Tibial nerve (tissue), 4 donors: ENCODE measurements at regions not wholly inside any gene's neighbourhood (a gene's known extent, or its start where the extent isn't known, plus 50 kb on each side); places are given as distances from the start of the nearest gene placed in this dataset.

Experiments used
- DNase-seq, 2 donors: peaks; one replicate each; pipeline ENCODE4 v3.0.0-alpha.2; 2019; ENCODE audit warnings: low spot score in 2 of 2
- H3K27ac ChIP-seq, 4 donors: fragments of 200-600 bp; sonication (generic) in 3 of 4; one replicate each; pipeline ENCODE4 v1.5.1; 2017 to 2019; ENCODE audit warnings: mild to moderate bottlenecking in 1 of 4
- H3K27me3 ChIP-seq, 2 donors: fragments of 200-600 bp; sonication (generic) in 1 of 2; one replicate each; pipeline versions ENCODE4 v1.5.1 to v1.6.0; 2017 to 2019
- H3K36me3 ChIP-seq, 3 donors: fragments of 200-600 bp; sonication (generic); one replicate each; pipeline ENCODE4 v1.5.1; 2018 to 2019
- H3K4me1 ChIP-seq, 4 donors: fragments of 200-600 bp; sonication (generic) in 3 of 4; one replicate each; pipeline ENCODE4 v1.5.1; 2017 to 2019
- H3K4me3 ChIP-seq, 4 donors: fragments of 200-600 bp; sonication (generic) in 3 of 4; one replicate each; pipeline ENCODE4 v1.5.1; 2017 to 2019; ENCODE audit warnings: mild to moderate bottlenecking in 1 of 4, moderate library complexity in 1 of 4
- H3K9me3 ChIP-seq, 4 donors: fragments of 200-600 bp; sonication (generic) in 3 of 4; one replicate each; pipeline ENCODE4 v1.5.1; 2017 to 2019
- EP300 ChIP-seq, 2 donors: sonication (generic); formaldehyde crosslinking; IDR thresholded peaks; one replicate each; pipeline ENCODE4 v1.6.1; 2017; ENCODE audit warnings: antibody characterized with exemption in 2 of 2, mild to moderate bottlenecking in 1 of 2
- POLR2A ChIP-seq, 2 donors: fragments of 450-650 bp; IDR thresholded peaks; one replicate each; pipeline ENCODE4 v1.6.1; 2017; ENCODE audit warnings: antibody characterized with exemption in 2 of 2, mild to moderate bottlenecking in 2 of 2, moderate library complexity in 2 of 2
- WGBS, 2 donors: methylation state at CpG; one replicate each; pipeline ENCODE4 v1.1.5; 2018; 5-methylcytosine and 5-hydroxymethylcytosine counted together
- TF ChIP-seq, protein P1 (sequence below), 5 experiments: fragments of 200-600 bp in 3 of 5; fragments of 450-650 bp in 2 of 5; sonication (generic) in 3 of 5; IDR thresholded peaks; one replicate each; pipeline ENCODE4 v1.5.1; 2016 to 2019; ENCODE audit warnings: antibody characterized with exemption in 5 of 5, mild to moderate bottlenecking in 3 of 5, moderate library complexity in 2 of 5

DNA sequence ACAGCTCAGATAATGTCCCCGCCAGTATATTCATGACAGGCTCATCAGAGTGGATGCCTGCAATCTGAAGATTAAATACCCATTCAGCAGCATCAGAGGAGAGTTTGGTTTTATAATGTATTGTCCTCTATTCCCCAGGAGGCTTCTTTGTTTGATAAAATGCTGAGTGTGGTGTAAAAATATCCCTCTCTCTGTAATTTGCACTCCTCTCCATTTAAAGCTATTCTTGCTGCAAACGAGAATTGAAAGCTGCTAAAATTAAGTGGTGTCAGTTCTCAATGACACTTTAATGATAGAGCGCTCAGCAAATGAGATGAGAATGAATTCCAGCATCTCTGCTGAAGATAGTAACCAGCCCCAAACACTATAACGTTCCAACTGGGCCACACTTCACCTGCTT, 205.7 kb upstream of the RRP15 start:
- 56% methylated on average over 4 of the region's 4 CpGs for WGBS, 2 donors
- Histone ChIP-seq H3K4me3 (no peak overlapping the region), H3K4me1 (no peaks in the 10 kb centered on the region), H3K27me3 (no peaks in the 10 kb centered on the region), H3K36me3 (no peaks in the 10 kb centered on the region), H3K27ac (no peak overlapping the region), H3K9me3 (no peaks in the 10 kb centered on the region)
- no peak for DNase-seq
- TF ChIP-seq POLR2A (IDR thresholded peaks at IDR 0.05) (no peak), EP300 (IDR thresholded peaks at IDR 0.05) (no peak)
- TF ChIP-seq, protein P1, sequence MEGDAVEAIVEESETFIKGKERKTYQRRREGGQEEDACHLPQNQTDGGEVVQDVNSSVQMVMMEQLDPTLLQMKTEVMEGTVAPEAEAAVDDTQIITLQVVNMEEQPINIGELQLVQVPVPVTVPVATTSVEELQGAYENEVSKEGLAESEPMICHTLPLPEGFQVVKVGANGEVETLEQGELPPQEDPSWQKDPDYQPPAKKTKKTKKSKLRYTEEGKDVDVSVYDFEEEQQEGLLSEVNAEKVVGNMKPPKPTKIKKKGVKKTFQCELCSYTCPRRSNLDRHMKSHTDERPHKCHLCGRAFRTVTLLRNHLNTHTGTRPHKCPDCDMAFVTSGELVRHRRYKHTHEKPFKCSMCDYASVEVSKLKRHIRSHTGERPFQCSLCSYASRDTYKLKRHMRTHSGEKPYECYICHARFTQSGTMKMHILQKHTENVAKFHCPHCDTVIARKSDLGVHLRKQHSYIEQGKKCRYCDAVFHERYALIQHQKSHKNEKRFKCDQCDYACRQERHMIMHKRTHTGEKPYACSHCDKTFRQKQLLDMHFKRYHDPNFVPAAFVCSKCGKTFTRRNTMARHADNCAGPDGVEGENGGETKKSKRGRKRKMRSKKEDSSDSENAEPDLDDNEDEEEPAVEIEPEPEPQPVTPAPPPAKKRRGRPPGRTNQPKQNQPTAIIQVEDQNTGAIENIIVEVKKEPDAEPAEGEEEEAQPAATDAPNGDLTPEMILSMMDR (IDR thresholded peaks at IDR 0.05), result no peak

DNA sequence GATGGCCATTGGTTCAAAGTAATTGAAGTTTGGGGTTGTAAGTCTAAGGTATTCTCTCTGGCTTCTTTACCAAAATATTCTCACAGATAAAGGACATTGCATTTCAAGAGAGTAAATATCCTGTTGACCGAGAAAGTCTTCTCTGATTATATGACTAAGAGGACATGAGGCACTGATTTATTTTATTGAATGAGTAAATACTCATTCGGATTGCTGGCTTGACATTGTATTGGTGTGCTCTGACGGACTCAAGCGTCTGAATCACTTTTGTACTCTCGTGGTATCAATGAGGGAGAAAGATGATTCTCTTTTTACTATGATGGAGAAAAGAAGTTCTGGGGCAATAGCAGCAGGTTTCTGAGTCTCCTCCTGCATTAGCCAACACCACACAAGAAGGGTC, 205.3 kb upstream of the RRP15 start:
- H3K36me3 ChIP-seq, result no peaks in the 10 kb centered on the region
- no peaks in the 10 kb centered on the region for H3K27me3 ChIP-seq
- H3K4me1 ChIP-seq, result no peaks in the 10 kb centered on the region
- TF ChIP-seq POLR2A (IDR thresholded peaks at IDR 0.05) (no peak), EP300 (IDR thresholded peaks at IDR 0.05) (no peak)
- TF ChIP-seq, protein P1 (IDR thresholded peaks at IDR 0.05), result no peak
- no peak for DNase-seq
- H3K9me3 ChIP-seq, result no peaks in the 10 kb centered on the region
- WGBS, 2 donors, result 77 to 92% methylated on average over 5 of the region's 5 CpGs
- H3K27ac ChIP-seq, result no peak overlapping the region
- no peak overlapping the region for H3K4me3 ChIP-seq

- Histone ChIP-seq H3K27me3 (no peaks in the 10 kb centered on the region), H3K36me3 (no peaks in the 10 kb centered on the region), H3K9me3 (no peaks in the 10 kb centered on the region), H3K4me3 (no peak overlapping the region), H3K27ac (no peak overlapping the region), H3K4me1 (no peaks in the 10 kb centered on the region)
- 56 to 66% methylated on average over 5 of the region's 5 CpGs for WGBS, 2 donors
- no peak for DNase-seq
- TF ChIP-seq, protein P1 (IDR thresholded peaks at IDR 0.05), result no peak
- TF ChIP-seq POLR2A (IDR thresholded peaks at IDR 0.05) (no peak), EP300 (IDR thresholded peaks at IDR 0.05) (no peak)
Observed at GRCh38 chr1:218080863-218081262, 204.2 kb upstream of the RRP15 start.

DNA sequence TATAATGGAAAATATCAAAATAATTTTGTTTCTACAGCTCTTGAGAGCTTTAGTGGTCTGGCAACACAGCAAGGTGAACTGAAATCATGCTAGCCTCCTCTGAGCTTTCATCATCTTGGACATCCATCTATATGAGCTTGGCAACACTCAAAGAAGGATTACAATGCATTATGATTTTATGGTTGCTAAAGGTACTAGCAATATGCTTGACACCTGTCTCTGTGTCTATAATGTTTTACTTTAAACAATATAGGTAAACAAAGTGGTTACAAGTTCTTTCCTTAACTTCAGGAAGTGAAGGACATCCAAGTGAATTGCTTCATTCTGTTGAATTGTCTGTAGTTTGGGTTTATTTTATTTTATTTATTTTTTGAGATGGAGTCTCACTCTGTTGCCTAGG, 203.7 kb upstream of the RRP15 start:
- H3K4me1 ChIP-seq, result no peaks in the 10 kb centered on the region
- H3K4me3 ChIP-seq, result no peak overlapping the region
- H3K27ac ChIP-seq, result no peak overlapping the region
- no peaks in the 10 kb centered on the region for H3K36me3 ChIP-seq
- no peaks in the 10 kb centered on the region for H3K9me3 ChIP-seq
- no peak for DNase-seq
- TF ChIP-seq, protein P1 (IDR thresholded peaks at IDR 0.05), result no peak
- TF ChIP-seq EP300 (IDR thresholded peaks at IDR 0.05) (no peak), POLR2A (IDR thresholded peaks at IDR 0.05) (no peak)
- no peaks in the 10 kb centered on the region for H3K27me3 ChIP-seq

- no peak overlapping the region for H3K4me3 ChIP-seq
- H3K4me1 ChIP-seq, result no peaks in the 10 kb centered on the region
- H3K36me3 ChIP-seq, result no peaks in the 10 kb centered on the region
- no peaks in the 10 kb centered on the region for H3K27me3 ChIP-seq
- H3K27ac ChIP-seq, result no peak overlapping the region
- no peak for DNase-seq
- 32 to 67% methylated on average over 1 of the region's 1 CpG for WGBS, 2 donors
- TF ChIP-seq EP300 (IDR thresholded peaks at IDR 0.05), result no peak
- TF ChIP-seq, protein P1 (IDR thresholded peaks at IDR 0.05), result no peak
- TF ChIP-seq POLR2A (IDR thresholded peaks at IDR 0.05), result no peak
- H3K9me3 ChIP-seq, result no peaks in the 10 kb centered on the region
Observed at GRCh38 chr1:218090459-218090858, 194.6 kb upstream of the RRP15 start.
